ENCODE measurements at regions not wholly inside any gene's neighbourhood (a gene's known extent, or its start where the extent isn't known, plus 50 kb on each side); places are given as distances from the start of the nearest gene placed in this dataset.

DNA sequence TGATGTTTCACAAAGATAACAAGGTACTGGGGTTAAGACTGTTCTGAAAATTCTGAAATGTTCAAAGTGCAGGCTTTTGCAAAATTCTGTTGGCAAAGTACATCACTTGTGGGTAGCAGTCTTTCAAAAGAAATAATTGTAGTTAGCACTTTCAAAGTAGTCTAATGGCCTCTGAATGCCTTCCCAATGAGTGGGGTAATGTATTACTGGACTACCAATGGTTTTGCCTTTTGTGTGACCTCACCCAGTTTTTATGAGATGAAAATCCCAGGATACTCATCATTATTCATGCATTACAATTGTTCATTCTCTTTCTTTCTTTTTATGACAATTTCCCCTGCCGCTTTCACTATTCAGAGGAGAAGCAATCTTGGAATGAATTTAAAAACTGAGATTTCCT is 686.1 kb downstream of the GLUD2 start:
- TF ChIP-seq POLR2A (IDR thresholded peaks at IDR 0.05; ENCODE audit: low read depth, low read length): no peak
- TF ChIP-seq SPI1 (IDR thresholded peaks at IDR 0.05; ENCODE audit: low read depth, low read length): no peak
- no peak for TF ChIP-seq TAF1 (IDR thresholded peaks at IDR 0.05; ENCODE audit: low read depth, low read length)
- TF ChIP-seq POLR2AphosphoS5 (IDR thresholded peaks at IDR 0.05; ENCODE audit: low read depth, low read length): no peak
- no peak for TF ChIP-seq POU2F2 (IDR thresholded peaks at IDR 0.05; ENCODE audit: low read depth, low read length)
- no peak for TF ChIP-seq PAX5 (IDR thresholded peaks at IDR 0.05; ENCODE audit: insufficient read depth, low read length, severe bottlenecking)
